ENCODE measurements at regions not wholly inside any gene's neighbourhood (a gene's known extent, or its start where the extent isn't known, plus 50 kb on each side); places are given as distances from the start of the nearest gene placed in this dataset.

DNA sequence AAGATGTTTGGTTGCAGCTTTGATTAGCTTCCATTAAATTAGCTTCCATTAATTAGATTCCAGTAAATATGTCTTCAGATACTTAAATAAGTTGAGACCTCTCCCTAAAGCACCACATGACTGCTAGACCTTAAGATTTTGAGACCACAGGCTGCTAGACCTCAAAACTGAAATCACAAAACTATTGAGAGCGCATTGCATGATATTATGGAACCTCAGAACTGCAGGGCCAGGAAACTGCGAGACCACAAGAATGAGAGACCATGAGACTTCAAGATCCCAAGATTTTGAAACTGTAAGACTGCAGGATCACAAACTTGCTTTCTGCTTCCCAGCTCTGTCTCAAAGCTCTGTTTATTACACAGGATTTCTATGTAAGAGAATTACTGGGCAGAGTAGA, 87.4 kb downstream of the TRIM42 start:
- 94 to 98% methylated on average over 2 of the region's 2 CpGs for WGBS, 2 donors
- ATAC-seq: no peak

DNA sequence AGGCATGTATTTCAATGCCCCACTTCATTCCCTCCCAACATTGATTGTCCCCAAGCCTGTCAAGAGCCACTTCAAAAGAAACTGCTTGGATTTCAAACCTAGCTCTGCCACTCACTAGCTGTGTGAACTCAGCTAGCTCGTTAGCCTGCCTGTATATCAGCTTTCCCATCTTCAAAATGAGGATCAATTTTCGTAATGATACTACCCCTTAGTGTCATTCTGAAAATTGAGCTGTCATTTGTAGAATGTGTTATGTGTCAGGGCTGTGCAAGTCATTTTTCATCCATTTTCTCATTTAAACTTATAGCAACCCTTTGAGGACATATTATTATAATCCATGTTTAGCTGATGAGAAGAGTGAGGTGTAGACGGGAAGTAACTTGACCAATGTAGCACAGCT, 88.6 kb downstream of the TRIM42 start:
- no peak for FAIRE-seq
- DNase-seq: no peak
- intact Hi-C loops (cut with DNase I): no loop called here
- Histone ChIP-seq H3K27ac (no peak overlapping the region), H3K27me3 (no peaks in the 10 kb centered on the region), H3K4me1 (no peaks in the 10 kb centered on the region), H3K9me3 (no peaks in the 10 kb centered on the region), H3K36me3 (no peaks in the 10 kb centered on the region), H3K4me3 (no peak overlapping the region)
- TF ChIP-seq, protein P1, sequence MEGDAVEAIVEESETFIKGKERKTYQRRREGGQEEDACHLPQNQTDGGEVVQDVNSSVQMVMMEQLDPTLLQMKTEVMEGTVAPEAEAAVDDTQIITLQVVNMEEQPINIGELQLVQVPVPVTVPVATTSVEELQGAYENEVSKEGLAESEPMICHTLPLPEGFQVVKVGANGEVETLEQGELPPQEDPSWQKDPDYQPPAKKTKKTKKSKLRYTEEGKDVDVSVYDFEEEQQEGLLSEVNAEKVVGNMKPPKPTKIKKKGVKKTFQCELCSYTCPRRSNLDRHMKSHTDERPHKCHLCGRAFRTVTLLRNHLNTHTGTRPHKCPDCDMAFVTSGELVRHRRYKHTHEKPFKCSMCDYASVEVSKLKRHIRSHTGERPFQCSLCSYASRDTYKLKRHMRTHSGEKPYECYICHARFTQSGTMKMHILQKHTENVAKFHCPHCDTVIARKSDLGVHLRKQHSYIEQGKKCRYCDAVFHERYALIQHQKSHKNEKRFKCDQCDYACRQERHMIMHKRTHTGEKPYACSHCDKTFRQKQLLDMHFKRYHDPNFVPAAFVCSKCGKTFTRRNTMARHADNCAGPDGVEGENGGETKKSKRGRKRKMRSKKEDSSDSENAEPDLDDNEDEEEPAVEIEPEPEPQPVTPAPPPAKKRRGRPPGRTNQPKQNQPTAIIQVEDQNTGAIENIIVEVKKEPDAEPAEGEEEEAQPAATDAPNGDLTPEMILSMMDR (IDR thresholded peaks at IDR 0.05): no peak
- 47 to 79% methylated on average over 3 of the region's 3 CpGs for WGBS, 2 donors
- ATAC-seq: no peak

More for the DNA sequence above, 87.4 kb downstream of the TRIM42 start:
- TF ChIP-seq, protein P1 (IDR thresholded peaks at IDR 0.05): no peak
- Histone ChIP-seq H3K4me3 (no peak overlapping the region), H3K9me3 (no peaks in the 10 kb centered on the region), H3K27ac (no peak overlapping the region), H3K27me3 (no peaks in the 10 kb centered on the region), H3K4me1 (no peaks in the 10 kb centered on the region), H3K36me3 (no peaks in the 10 kb centered on the region)
- intact Hi-C loops (cut with DNase I): no loop called here
- FAIRE-seq: no peak
- no peak for DNase-seq

DNA sequence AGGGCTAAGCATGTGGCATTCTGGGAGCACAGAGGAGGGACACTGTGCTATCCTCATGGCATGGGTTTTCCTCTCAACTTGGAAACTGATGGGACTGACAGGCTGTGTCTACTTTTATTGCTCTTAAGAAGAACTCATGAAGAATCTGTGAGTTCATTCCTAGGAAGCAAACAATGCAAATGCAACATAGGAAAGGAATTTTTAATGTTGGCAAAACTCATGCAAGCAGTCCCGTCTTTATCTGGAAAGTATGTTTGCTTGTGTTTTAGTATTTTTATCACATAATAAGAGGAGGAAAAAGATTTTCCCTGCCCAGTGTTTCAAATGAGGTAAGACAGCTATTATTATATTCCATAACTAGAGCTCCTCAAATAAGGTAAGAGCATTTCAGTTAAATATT, 89.7 kb downstream of the TRIM42 start:
- no peak overlapping the region for H3K27ac ChIP-seq
- intact Hi-C loops (cut with DNase I): no loop called here
- TF ChIP-seq, protein P1 (IDR thresholded peaks at IDR 0.05): no peak
- no peaks in the 10 kb centered on the region for H3K27me3 ChIP-seq
- H3K36me3 ChIP-seq: no peaks in the 10 kb centered on the region
- no peaks in the 10 kb centered on the region for H3K4me1 ChIP-seq
- FAIRE-seq (no peak), DNase-seq (no peak), ATAC-seq (no peak)
- no peak overlapping the region for H3K4me3 ChIP-seq
- 7 to 19% methylated on average over 1 of the region's 1 CpG for WGBS, 2 donors
- no peaks in the 10 kb centered on the region for H3K9me3 ChIP-seq

DNA sequence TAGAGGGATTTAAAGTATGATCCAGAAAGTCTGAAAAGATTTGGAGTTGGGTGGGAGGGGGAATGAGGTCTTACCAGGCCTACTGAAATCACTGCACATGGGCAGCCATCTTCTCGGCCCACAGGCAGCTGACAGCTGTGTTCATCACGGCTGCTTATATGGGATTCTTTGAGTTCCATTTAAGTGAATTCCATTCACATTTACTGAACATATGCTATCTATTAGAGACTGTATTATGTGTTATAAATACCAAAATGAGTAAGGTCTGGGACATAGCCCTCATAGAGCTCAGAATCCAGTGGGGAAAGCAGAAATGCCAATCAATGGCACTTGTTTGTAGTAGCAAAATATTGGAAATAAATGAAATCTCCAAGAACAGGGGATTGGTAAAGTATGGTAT, 91.1 kb downstream of the TRIM42 start:
- no peaks in the 10 kb centered on the region for H3K27me3 ChIP-seq
- 71 to 77% methylated on average over 2 of the region's 2 CpGs for WGBS, 2 donors
- H3K4me3 ChIP-seq: no peak overlapping the region
- no peaks in the 10 kb centered on the region for H3K9me3 ChIP-seq
- H3K27ac ChIP-seq: no peak overlapping the region
- TF ChIP-seq, protein P1 (IDR thresholded peaks at IDR 0.05): no peak
- intact Hi-C loops (cut with DNase I): no loop called here
- FAIRE-seq: no peak
- no peak for ATAC-seq
- no peaks in the 10 kb centered on the region for H3K36me3 ChIP-seq
- no peaks in the 10 kb centered on the region for H3K4me1 ChIP-seq
- no peak for DNase-seq

DNA sequence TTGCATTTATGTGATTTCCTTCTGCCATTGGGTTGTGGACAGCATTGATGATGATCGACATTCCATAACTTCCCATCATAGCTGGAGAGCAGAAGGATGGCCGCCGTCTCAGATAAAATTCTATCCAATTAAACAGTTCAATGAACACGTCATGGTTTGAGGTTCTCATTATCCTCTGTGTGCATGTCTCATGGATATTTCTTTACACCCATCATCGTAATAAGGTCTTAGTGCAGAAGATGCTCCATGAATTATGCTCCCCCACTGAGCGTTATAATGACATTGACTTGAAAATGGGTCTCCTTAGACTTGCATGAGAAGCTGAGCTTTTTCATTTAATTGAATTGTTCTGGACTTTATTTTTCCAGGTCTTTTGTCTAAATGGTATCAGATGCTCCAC, 92.1 kb downstream of the TRIM42 start:
- WGBS, 2 donors: 71 to 90% methylated on average over 6 of the region's 6 CpGs

More for the DNA sequence above, 92.1 kb downstream of the TRIM42 start:
- H3K36me3 ChIP-seq: no peaks in the 10 kb centered on the region
- intact Hi-C loops (cut with DNase I): no loop called here
- ATAC-seq: no peak
- H3K9me3 ChIP-seq: no peaks in the 10 kb centered on the region
- TF ChIP-seq, protein P1 (IDR thresholded peaks at IDR 0.05): no peak
- no peaks in the 10 kb centered on the region for H3K4me1 ChIP-seq
- DNase-seq: no peak
- no peak overlapping the region for H3K27ac ChIP-seq
- H3K27me3 ChIP-seq: no peaks in the 10 kb centered on the region
- H3K4me3 ChIP-seq: no peak overlapping the region
- no peak for FAIRE-seq
